Lower lobe of right lung (tissue), 2 donors: ENCODE measurements at regions not wholly inside any gene's neighbourhood (a gene's known extent, or its start where the extent isn't known, plus 50 kb on each side); places are given as distances from the start of the nearest gene placed in this dataset.
"Not testable (repeated sequence)": the region's sequence is repeated elsewhere in the genome, so short reads cannot be mapped to it uniquely, and the experiment has no call there.

ENCODE experiments used
- ATAC-seq, 2 donors: fragments of 200-7000 bp; cut with Tn5 transposase; one replicate each; pipeline ENCODE4 v1.9.1; 2020 to 2022; ENCODE audit warnings: mild to moderate bottlenecking in 2 of 2, moderate library complexity in 2 of 2
- DNase-seq: peaks from one replicate; pipeline ENCODE4 v3.0.0-alpha.2; 2020
- H3K27ac ChIP-seq: fragments of 200-600 bp; one replicate; pipeline ENCODE4 v1.8.0; 2022
- H3K27me3 ChIP-seq: fragments of 200-600 bp; one replicate; pipeline ENCODE4 v1.8.0; 2022; ENCODE audit warnings: low read depth
- H3K36me3 ChIP-seq: fragments of 200-600 bp; one replicate; pipeline ENCODE4 v1.8.0; 2022; ENCODE audit warnings: mild to moderate bottlenecking
- H3K4me1 ChIP-seq: fragments of 200-600 bp; one replicate; pipeline ENCODE4 v1.8.0; 2022
- H3K4me3 ChIP-seq: fragments of 200-600 bp; one replicate; pipeline ENCODE4 v1.8.0; 2022; ENCODE audit warnings: mild to moderate bottlenecking
- H3K9me3 ChIP-seq: fragments of 200-600 bp; one replicate; pipeline ENCODE4 v1.8.0; 2022
- intact Hi-C: fragments of 100-400 bp; cut with DNase I; formaldehyde crosslinking; loops from one replicate; pipeline ENCODE4 v1.11.0; 2022
- TF ChIP-seq, protein P1 (sequence below): fragments of 200-600 bp; IDR thresholded peaks from one replicate; pipeline ENCODE4 v1.8.0; 2022; ENCODE audit warnings: antibody characterized with exemption, mild to moderate bottlenecking
- donor health status: DM: no; HTN: yes; CAD: no; lungs with severe emphysema.

- Histone ChIP-seq H3K4me1 (no peaks in the 10 kb centered on the region), H3K36me3 (no peaks in the 10 kb centered on the region), H3K27me3 (peaks cover 5% of the 10 kb centered on the region), H3K27ac (no peak overlapping the region), H3K9me3 (no peaks in the 10 kb centered on the region), H3K4me3 (no peak overlapping the region)
- intact Hi-C loops = no loop called here
- ATAC-seq = peak; percentile 68 to 83
- TF ChIP-seq, protein P1, sequence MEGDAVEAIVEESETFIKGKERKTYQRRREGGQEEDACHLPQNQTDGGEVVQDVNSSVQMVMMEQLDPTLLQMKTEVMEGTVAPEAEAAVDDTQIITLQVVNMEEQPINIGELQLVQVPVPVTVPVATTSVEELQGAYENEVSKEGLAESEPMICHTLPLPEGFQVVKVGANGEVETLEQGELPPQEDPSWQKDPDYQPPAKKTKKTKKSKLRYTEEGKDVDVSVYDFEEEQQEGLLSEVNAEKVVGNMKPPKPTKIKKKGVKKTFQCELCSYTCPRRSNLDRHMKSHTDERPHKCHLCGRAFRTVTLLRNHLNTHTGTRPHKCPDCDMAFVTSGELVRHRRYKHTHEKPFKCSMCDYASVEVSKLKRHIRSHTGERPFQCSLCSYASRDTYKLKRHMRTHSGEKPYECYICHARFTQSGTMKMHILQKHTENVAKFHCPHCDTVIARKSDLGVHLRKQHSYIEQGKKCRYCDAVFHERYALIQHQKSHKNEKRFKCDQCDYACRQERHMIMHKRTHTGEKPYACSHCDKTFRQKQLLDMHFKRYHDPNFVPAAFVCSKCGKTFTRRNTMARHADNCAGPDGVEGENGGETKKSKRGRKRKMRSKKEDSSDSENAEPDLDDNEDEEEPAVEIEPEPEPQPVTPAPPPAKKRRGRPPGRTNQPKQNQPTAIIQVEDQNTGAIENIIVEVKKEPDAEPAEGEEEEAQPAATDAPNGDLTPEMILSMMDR = no peak
- DNase-seq = no peak
These were observed 108.5 kb downstream of the ZNF330 start for GRCh38 chr4:141329174-141329569.

- Histone ChIP-seq H3K36me3 (no peaks in the 10 kb centered on the region), H3K9me3 (no peaks in the 10 kb centered on the region), H3K27me3 (peaks cover 5% of the 10 kb centered on the region), H3K27ac (no peak overlapping the region), H3K4me3 (no peak overlapping the region), H3K4me1 (no peaks in the 10 kb centered on the region)
- intact Hi-C loops = no loop called here
- DNase-seq (no peak), ATAC-seq (no peak)
- TF ChIP-seq, protein P1 = no peak
These were observed 109.9 kb downstream of the ZNF330 start for GRCh38 chr4:141330616-141331015.

DNA sequence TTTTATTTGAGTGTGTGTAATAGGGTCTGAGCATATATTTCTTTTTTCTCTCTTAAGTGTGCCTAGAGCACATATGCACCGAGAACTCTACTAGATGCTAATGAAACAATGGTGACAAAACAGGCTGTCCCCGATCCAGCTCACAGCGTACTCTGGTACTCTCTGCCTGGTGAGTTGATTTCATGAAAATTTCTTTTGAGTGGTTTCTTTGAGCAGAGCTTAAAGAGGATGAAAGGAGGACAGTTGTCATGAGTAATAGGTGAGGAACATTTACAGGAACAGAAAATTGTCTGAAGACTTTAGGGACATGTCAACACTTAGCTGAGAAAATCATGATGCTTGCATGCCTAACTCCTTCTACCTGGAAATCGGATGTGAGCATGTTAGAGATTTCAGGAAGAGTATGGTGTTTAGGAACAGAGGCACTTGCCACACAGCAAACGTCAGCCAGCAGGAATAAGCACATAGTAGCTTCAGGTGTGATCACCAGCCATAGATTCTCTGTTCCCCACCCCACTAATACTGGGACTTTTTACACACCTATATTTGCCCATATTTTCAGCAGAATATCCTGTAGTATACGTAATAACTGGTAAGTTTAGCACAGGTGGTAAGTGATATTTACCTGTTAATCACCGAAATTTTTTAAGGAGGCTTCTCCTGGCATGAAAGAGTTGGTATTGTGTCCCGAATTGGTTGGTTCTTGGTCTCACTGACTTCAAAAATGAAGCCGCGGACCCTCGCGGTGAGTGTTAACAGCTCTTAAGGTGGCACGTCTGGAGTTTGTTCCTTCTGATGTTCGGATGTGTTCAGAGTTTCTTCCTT lies 111.1 kb downstream of the ZNF330 start:
- Histone ChIP-seq H3K4me1 (no peaks in the 10 kb centered on the region), H3K36me3 (no peaks in the 10 kb centered on the region), H3K27ac (no peak overlapping the region), H3K27me3 (peaks cover 5% of the 10 kb centered on the region), H3K9me3 (no peaks in the 10 kb centered on the region), H3K4me3 (no peak overlapping the region)
- ATAC-seq (no peak), DNase-seq (no peak)
- intact Hi-C loops = no loop called here
- TF ChIP-seq, protein P1 = no peak

- peak overlapping the region; percentile 42 for H3K4me3 ChIP-seq
- DNase-seq, H3K4me1 ChIP-seq, H3K9me3 ChIP-seq, ATAC-seq, intact Hi-C loops, H3K27me3 ChIP-seq, H3K36me3 ChIP-seq: not testable (repeated sequence)
- peak overlapping the region; percentile 50 for H3K27ac ChIP-seq
These were observed 111.9 kb downstream of the ZNF330 start for GRCh38 chr4:141332359-141333181.

GRCh38 chr4:141333456-141334230 lies 112.9 kb downstream of the ZNF330 start:
- H3K27me3 ChIP-seq, intact Hi-C loops, H3K4me1 ChIP-seq, H3K36me3 ChIP-seq, H3K27ac ChIP-seq, H3K9me3 ChIP-seq: not testable (repeated sequence)
- ATAC-seq = peak in 1 of 2 donors; percentile 26
- DNase-seq = peak; percentile 42
- H3K4me3 ChIP-seq = peak overlapping the region; percentile 42

GRCh38 chr4:141335166-141335565 lies 114.5 kb downstream of the ZNF330 start:
- Histone ChIP-seq H3K4me3 (no peak overlapping the region), H3K36me3 (no peaks in the 10 kb centered on the region), H3K9me3 (no peaks in the 10 kb centered on the region), H3K27ac (no peak overlapping the region), H3K4me1 (no peaks in the 10 kb centered on the region), H3K27me3 (peaks cover 5% of the 10 kb centered on the region)
- ATAC-seq (no peak), DNase-seq (no peak)
- TF ChIP-seq, protein P1 = no peak
- intact Hi-C loops = no loop called here
